ENCODE measurements at regions not wholly inside any gene's neighbourhood (a gene's known extent, or its start where the extent isn't known, plus 50 kb on each side); places are given as distances from the start of the nearest gene placed in this dataset.

- TF ChIP-seq CTCF (IDR thresholded peaks at IDR 0.05) (no peak), POLR2A (IDR thresholded peaks at IDR 0.05) (no peak)
Observed at GRCh38 chr2:67616749-67617148, 219.6 kb downstream of the ETAA1 start.

All from tibial nerve (tissue), 3 donors.